H9 (cell line): ENCODE measurements at regions not wholly inside any gene's neighbourhood (a gene's known extent, or its start where the extent isn't known, plus 50 kb on each side); places are given as distances from the start of the nearest gene placed in this dataset.

ENCODE experiments used
- DNase-seq: peaks from one replicate; pipeline ENCODE4 v3.0.0-alpha.2; 2017
- H2AFZ ChIP-seq: one replicate; pipeline ENCODE4 v1.6.1; 2013; ENCODE audit warnings: mild to moderate bottlenecking, low read length, control low read depth, moderate library complexity
- H2AK5ac ChIP-seq: 2 replicates; pipeline ENCODE4 v1.6.1; 2013; ENCODE audit warnings: low read length, control low read depth, mixed read lengths; ENCODE audit not compliant: insufficient read length
- H2BK120ac ChIP-seq: one replicate; pipeline ENCODE4 v1.6.1; 2013; ENCODE audit warnings: low read depth, mild to moderate bottlenecking, low read length, control low read depth, inconsistent platforms; ENCODE audit not compliant: poor library complexity, severe bottlenecking
- H2BK12ac ChIP-seq: 2 replicates; pipeline ENCODE4 v1.6.1; 2013; ENCODE audit warnings: low read length, control low read depth, mixed read lengths, low read depth; ENCODE audit not compliant: insufficient read length
- H2BK15ac ChIP-seq: 2 replicates; pipeline ENCODE4 v1.6.1; 2013; ENCODE audit warnings: low read depth, low read length, control low read depth
- H2BK20ac ChIP-seq: one replicate; pipeline ENCODE4 v1.6.1; 2013; ENCODE audit warnings: low read depth, mild to moderate bottlenecking, low read length, control low read depth, inconsistent platforms; ENCODE audit not compliant: poor library complexity, severe bottlenecking
- H2BK5ac ChIP-seq: 2 replicates; pipeline ENCODE4 v1.6.1; 2013; ENCODE audit warnings: low read length, control low read depth, mixed read lengths; ENCODE audit not compliant: insufficient read length
- H3K14ac ChIP-seq: 2 replicates; pipeline ENCODE4 v1.6.1; 2013; ENCODE audit warnings: low read length, control low read depth; ENCODE audit not compliant: insufficient read depth
- H3K18ac ChIP-seq: 2 replicates; pipeline ENCODE4 v1.6.1; 2013; ENCODE audit warnings: low read depth, mild to moderate bottlenecking, mixed read lengths, low read length, control low read depth; ENCODE audit not compliant: insufficient read length
- H3K23ac ChIP-seq: 2 replicates; pipeline ENCODE4 v1.6.1; 2013; ENCODE audit warnings: low read length, control low read depth, mixed read lengths, low read depth; ENCODE audit not compliant: insufficient read length
- H3K23me2 ChIP-seq: 2 replicates; pipeline ENCODE4 v1.6.1; 2013; ENCODE audit warnings: low read depth, mild to moderate bottlenecking, mixed read lengths, low read length, control low read depth; ENCODE audit not compliant: insufficient read length, poor library complexity, severe bottlenecking
- H3K27ac ChIP-seq: 2 replicates; pipeline ENCODE4 v1.5.1; 2013; ENCODE audit warnings: low read length, control low read depth, mixed read lengths, low read depth; ENCODE audit not compliant: insufficient read length
- H3K27me3 ChIP-seq: 2 replicates; pipeline ENCODE4 v1.6.1; 2013; ENCODE audit warnings: low read length, control low read depth, inconsistent platforms; ENCODE audit not compliant: insufficient read depth
- H3K4ac ChIP-seq: 2 replicates; pipeline ENCODE4 v1.6.1; 2013; ENCODE audit warnings: low read depth, mild to moderate bottlenecking, control low read depth, inconsistent platforms, low read length, moderate library complexity
- H3K4me1 ChIP-seq: 2 replicates; pipeline ENCODE4 v1.6.1; 2013; ENCODE audit warnings: low read length, control low read depth, inconsistent platforms; ENCODE audit not compliant: insufficient read depth
- H3K4me2 ChIP-seq: 2 replicates; pipeline ENCODE4 v1.6.1; 2013; ENCODE audit warnings: low read length, control low read depth, mixed read lengths; ENCODE audit not compliant: insufficient read length, insufficient read depth
- H3K56ac ChIP-seq: 2 replicates; pipeline ENCODE4 v1.6.1; 2013; ENCODE audit warnings: low read depth, mild to moderate bottlenecking, mixed read lengths, low read length, control low read depth; ENCODE audit not compliant: insufficient read length
- H3K79me1 ChIP-seq: 2 replicates; pipeline ENCODE4 v1.6.1; 2013; ENCODE audit warnings: low read depth, mild to moderate bottlenecking, moderate library complexity, low read length, control low read depth, inconsistent platforms; ENCODE audit not compliant: insufficient read depth, poor library complexity, severe bottlenecking
- H3K79me2 ChIP-seq: 2 replicates; pipeline ENCODE4 v1.6.1; 2013; ENCODE audit warnings: low read length, control low read depth, inconsistent platforms; ENCODE audit not compliant: insufficient read depth
- H3K9ac ChIP-seq: 2 replicates; pipeline ENCODE4 v1.6.1; 2013; ENCODE audit warnings: low read length, control low read depth, mixed read lengths; ENCODE audit not compliant: insufficient read length; ENCODE audit errors: extremely low read depth
- H3K9me3 ChIP-seq: one replicate; pipeline ENCODE4 v1.6.1; 2013; ENCODE audit warnings: low read depth, low read length, inconsistent platforms; ENCODE audit not compliant: control insufficient read depth
- H3T11ph ChIP-seq: one replicate; pipeline ENCODE4 v1.6.1; 2013; ENCODE audit warnings: mild to moderate bottlenecking, low read length, control low read depth, inconsistent platforms
- H4K20me1 ChIP-seq: one replicate; pipeline ENCODE4 v1.6.1; 2013; ENCODE audit not compliant: control insufficient read depth, insufficient read length, insufficient read depth
- H4K5ac ChIP-seq: 2 replicates; pipeline ENCODE4 v1.6.1; 2013; ENCODE audit warnings: low read depth, mild to moderate bottlenecking, mixed read lengths, low read length, control low read depth; ENCODE audit not compliant: insufficient read length
- H4K8ac ChIP-seq: replicated peaks from 2 replicates; pipeline ENCODE4 v1.6.1; 2013; ENCODE audit warnings: low read length, control low read depth, mixed read lengths, low read depth; ENCODE audit not compliant: insufficient read length
- H4K91ac ChIP-seq: 2 replicates; pipeline ENCODE4 v1.6.1; 2013; ENCODE audit warnings: low read depth, mild to moderate bottlenecking, moderate library complexity, mixed read lengths, low read length, control low read depth; ENCODE audit not compliant: insufficient read length
- H3K27ac Mint-ChIP-seq, 3 experiments: 2 replicates in 2 of 3; 3 replicates in 1 of 3; pipeline ENCODE4 v1.8.0; 2020 to 2021; ENCODE audit warnings: mixed read lengths in 3 of 3, mild to moderate bottlenecking in 1 of 3, moderate library complexity in 1 of 3
- H3K27me3 Mint-ChIP-seq: 2 replicates; pipeline ENCODE4 v1.8.0; 2021; ENCODE audit warnings: low read depth, mild to moderate bottlenecking, moderate library complexity, mixed read lengths
- H3K36me3 Mint-ChIP-seq, 3 experiments: 2 replicates in 2 of 3; 3 replicates in 1 of 3; pipeline ENCODE4 v1.8.0; 2020 to 2021; ENCODE audit warnings: low read depth in 3 of 3, mixed read lengths in 3 of 3; ENCODE audit not compliant: insufficient read depth in 1 of 3
- H3K4me1 Mint-ChIP-seq, 2 experiments: 2 replicates each; pipeline ENCODE4 v1.8.0; 2020; ENCODE audit warnings: mixed read lengths in 2 of 2
- H3K4me3 Mint-ChIP-seq, 2 experiments: 2 replicates in 1 of 2; 3 replicates in 1 of 2; pipeline ENCODE4 v1.8.0; 2020 to 2021; ENCODE audit warnings: mild to moderate bottlenecking in 2 of 2, mixed read lengths in 2 of 2, moderate library complexity in 1 of 2
- H3K9me3 Mint-ChIP-seq, 2 experiments: 2 replicates in 1 of 2; 3 replicates in 1 of 2; pipeline ENCODE4 v1.8.0; 2020; ENCODE audit warnings: mild to moderate bottlenecking in 2 of 2, mixed read lengths in 2 of 2, moderate library complexity in 1 of 2
- CTCF ChIP-seq: fragments of 200-600 bp; sonication (generic); conservative IDR thresholded peaks from 3 replicates; pipeline ENCODE4 v1.8.0; 2021; ENCODE audit warnings: antibody characterized with exemption, mild to moderate bottlenecking
- WGBS: extraction: QIAGEN DNeasy Blood & Tissue Kit; methylation state at CpG from one replicate; pipeline ENCODE4 v1.1.7; 2013; ENCODE audit warnings: missing lambda C conversion rate, low lambda C conversion rate, mixed read lengths; ENCODE audit not compliant: insufficient read length; ENCODE audit errors: extremely low coverage; 5-methylcytosine and 5-hydroxymethylcytosine counted together

DNA sequence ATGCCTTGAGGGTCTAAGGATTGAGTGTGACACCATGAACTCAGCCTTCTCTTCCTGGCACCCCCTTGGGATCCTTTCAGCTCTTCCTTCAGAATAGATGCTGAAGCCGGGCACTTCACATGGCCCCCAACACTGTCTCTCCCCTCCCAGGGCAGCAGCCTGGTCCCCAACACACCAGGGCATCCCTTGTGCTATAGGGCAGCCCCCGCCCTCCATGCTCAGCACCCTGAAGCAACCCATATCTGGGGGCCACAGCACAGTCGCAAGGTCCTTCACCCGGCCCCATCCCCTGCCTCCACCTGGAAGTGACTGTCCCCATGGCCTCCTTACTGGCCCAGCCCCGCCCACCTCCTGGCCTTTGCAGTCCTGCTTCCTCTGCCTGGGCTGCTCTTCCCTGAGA, 143.1 kb downstream of the C16orf95 start:
- Histone ChIP-seq H3K4ac (no peak overlapping the region), H2BK15ac (no peak overlapping the region), H3K79me1 (no peaks in the 10 kb centered on the region), H4K20me1 (no peaks in the 10 kb centered on the region), H3K9me3 (no peaks in the 10 kb centered on the region), H2AK5ac (no peak overlapping the region), H3K4me1 (no peaks in the 10 kb centered on the region), H4K8ac (no peak overlapping the region), H3K56ac (no peak overlapping the region), H2BK12ac (no peak overlapping the region), H3K79me2 (no peaks in the 10 kb centered on the region), H3K27ac (no peak overlapping the region), H4K91ac (no peak overlapping the region), H2BK20ac (no peak overlapping the region), H4K5ac (no peak overlapping the region), H3K23ac (no peak overlapping the region), H3K27me3 (no peaks in the 10 kb centered on the region; the same call in 1 of the 2 replicates), H2AFZ (no peak overlapping the region), H3K9ac (no peak overlapping the region), H3K4me2 (no peak overlapping the region), H3K18ac (no peak overlapping the region), H3T11ph (no peak overlapping the region), H3K14ac (no peak overlapping the region), H2BK120ac (no peak overlapping the region), H3K23me2 (no peaks in the 10 kb centered on the region), H2BK5ac (no peak overlapping the region)
- no peaks in the 10 kb centered on the region; a peak in 2 of 5 replicates for H3K9me3 Mint-ChIP-seq
- H3K36me3 Mint-ChIP-seq = no peaks in the 10 kb centered on the region
- no CpG with 5 or more reads among the region's 5 CpGs for WGBS
- H3K4me1 Mint-ChIP-seq = peaks cover 8 to 22% of the 10 kb centered on the region in 2 experiments
- DNase-seq = peak; percentile 47
- H3K4me3 Mint-ChIP-seq = no peak overlapping the region
- H3K27ac Mint-ChIP-seq = no peak overlapping the region
- H3K27me3 Mint-ChIP-seq = peaks cover 9% of the 10 kb centered on the region
- TF ChIP-seq CTCF = no peak
